Spinal cord (tissue), 9 donors: ENCODE measurements at regions not wholly inside any gene's neighbourhood (a gene's known extent, or its start where the extent isn't known, plus 50 kb on each side); places are given as distances from the start of the nearest gene placed in this dataset.
A peak's percentile ranks its signal among the peaks of the same experiment; 100 is the strongest.

Experiments
- DNase-seq, 6 donors: peaks; one replicate each; pipeline versions ENCODE4 v3.0.0 to v3.0.0-alpha.2; 2013 to 2015; ENCODE audit warnings: low spot score in 6 of 6, low read depth in 4 of 6
- H3K27ac ChIP-seq: one replicate; pipeline ENCODE4 v1.5.1; 2013; ENCODE audit warnings: low read depth, low read length, control low read depth
- H3K27me3 ChIP-seq: one replicate; pipeline ENCODE4 v1.6.1; 2013; ENCODE audit warnings: low read length; ENCODE audit not compliant: control insufficient read depth, insufficient read depth
- H3K36me3 ChIP-seq: one replicate; pipeline ENCODE4 v1.6.1; 2013; ENCODE audit warnings: low read length; ENCODE audit not compliant: control insufficient read depth, insufficient read depth
- H3K4me1 ChIP-seq: one replicate; pipeline ENCODE4 v1.6.1; 2013; ENCODE audit warnings: low read length; ENCODE audit not compliant: control insufficient read depth, insufficient read depth
- H3K4me3 ChIP-seq: one replicate; pipeline ENCODE4 v1.5.1; 2013; ENCODE audit warnings: low read depth, low read length, control low read depth
- H3K9me3 ChIP-seq: one replicate; pipeline ENCODE4 v1.6.1; 2013; ENCODE audit warnings: low read length; ENCODE audit not compliant: control insufficient read depth, insufficient read depth
- WGBS: methylation state at CpG from one replicate; pipeline ENCODE4 v1.1.5; 2013; ENCODE audit warnings: missing lambda C conversion rate; ENCODE audit not compliant: insufficient coverage; 5-methylcytosine and 5-hydroxymethylcytosine counted together
- donor health status: healthy.

DNA sequence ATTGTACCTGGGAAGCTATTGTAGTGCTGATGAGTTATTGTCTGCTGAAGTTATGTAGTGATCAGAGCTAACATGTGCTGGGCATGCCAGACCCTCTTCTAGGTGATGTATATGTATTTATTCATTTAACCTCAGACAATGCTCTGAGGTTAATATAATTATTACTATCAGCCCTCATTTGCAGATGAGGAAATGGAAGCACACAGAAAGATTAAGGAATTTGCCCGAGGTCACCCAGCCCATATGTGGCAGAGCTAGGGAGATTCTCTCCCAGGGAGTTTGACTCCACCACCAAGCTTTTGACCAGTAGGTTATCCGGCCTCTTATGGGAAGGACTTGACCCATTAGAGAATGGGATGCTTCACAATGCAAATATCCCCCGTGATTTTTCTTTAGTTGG is 114.2 kb upstream of the NAV2 start:
- no peaks in the 10 kb centered on the region for H3K36me3 ChIP-seq
- H3K27ac ChIP-seq: no peak overlapping the region
- 0% methylated on average over 1 of the region's 3 CpGs for WGBS
- no peaks in the 10 kb centered on the region for H3K9me3 ChIP-seq
- peaks cover 15% of the 10 kb centered on the region for H3K4me1 ChIP-seq
- no peak overlapping the region for H3K4me3 ChIP-seq
- DNase-seq: no peak
- no peaks in the 10 kb centered on the region for H3K27me3 ChIP-seq

DNA sequence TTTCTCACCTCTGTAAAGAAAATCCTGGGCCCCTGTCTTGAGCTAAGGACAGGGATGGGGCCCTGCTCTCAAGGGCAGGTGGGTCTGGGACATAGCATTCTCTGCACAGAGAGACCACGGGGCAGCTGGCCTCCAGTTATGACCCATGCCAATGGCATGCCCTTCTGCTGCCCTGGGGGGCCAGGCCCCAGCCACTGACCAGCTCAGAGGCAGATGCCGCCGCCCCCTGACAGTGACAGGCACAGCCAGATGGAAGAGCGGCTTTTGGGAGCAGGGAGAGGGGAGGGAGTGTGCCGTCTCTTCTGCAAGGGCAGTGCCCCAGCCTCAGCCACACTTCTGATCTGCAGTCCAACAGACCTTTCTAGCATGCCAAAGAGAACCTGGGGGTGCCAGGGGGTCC is 114.8 kb upstream of the NAV2 start:
- Histone ChIP-seq H3K4me3 (no peak overlapping the region), H3K27me3 (no peaks in the 10 kb centered on the region), H3K9me3 (no peaks in the 10 kb centered on the region), H3K4me1 (peaks cover 15% of the 10 kb centered on the region), H3K36me3 (no peaks in the 10 kb centered on the region), H3K27ac (no peak overlapping the region)
- no peak for DNase-seq
- 83% methylated on average over 2 of the region's 5 CpGs for WGBS

DNA sequence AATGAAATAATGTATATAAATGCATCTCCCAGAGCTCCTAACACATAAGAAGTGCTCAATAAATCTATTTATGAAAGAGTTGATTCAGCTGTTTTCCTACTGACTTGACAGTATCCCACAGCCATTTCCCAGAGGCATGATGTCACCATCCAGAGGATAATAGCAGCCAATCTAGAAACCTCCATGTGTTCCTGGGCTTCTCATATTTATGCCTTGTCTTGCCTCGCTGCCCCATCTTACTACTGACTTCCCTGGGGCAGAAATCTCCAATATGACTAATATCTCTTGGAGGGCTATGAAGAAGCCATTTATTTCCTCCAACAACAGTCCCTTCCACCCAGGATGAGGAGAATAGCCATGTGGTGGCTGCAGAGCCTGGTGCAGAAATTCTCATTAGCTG is 115.4 kb upstream of the NAV2 start:
- no peaks in the 10 kb centered on the region for H3K27me3 ChIP-seq
- H3K36me3 ChIP-seq: no peaks in the 10 kb centered on the region
- H3K9me3 ChIP-seq: no peaks in the 10 kb centered on the region
- peaks cover 15% of the 10 kb centered on the region for H3K4me1 ChIP-seq
- H3K27ac ChIP-seq: no peak overlapping the region
- no CpG with 5 or more reads among the region's 1 CpG for WGBS
- no peak overlapping the region for H3K4me3 ChIP-seq
- DNase-seq: peak in 1 of 6 donors; percentile 79

GRCh38 chr11:19595840-19596751 is 116.5 kb upstream of the NAV2 start:
- Histone ChIP-seq H3K4me3 (no peak overlapping the region), H3K4me1 (peaks cover 15% of the 10 kb centered on the region), H3K27ac (no peak overlapping the region), H3K36me3 (no peaks in the 10 kb centered on the region), H3K9me3 (no peaks in the 10 kb centered on the region), H3K27me3 (no peaks in the 10 kb centered on the region)
- 31% methylated on average over 6 of the region's 12 CpGs for WGBS
- peak in 1 of 6 donors; percentile 45 for DNase-seq

DNA sequence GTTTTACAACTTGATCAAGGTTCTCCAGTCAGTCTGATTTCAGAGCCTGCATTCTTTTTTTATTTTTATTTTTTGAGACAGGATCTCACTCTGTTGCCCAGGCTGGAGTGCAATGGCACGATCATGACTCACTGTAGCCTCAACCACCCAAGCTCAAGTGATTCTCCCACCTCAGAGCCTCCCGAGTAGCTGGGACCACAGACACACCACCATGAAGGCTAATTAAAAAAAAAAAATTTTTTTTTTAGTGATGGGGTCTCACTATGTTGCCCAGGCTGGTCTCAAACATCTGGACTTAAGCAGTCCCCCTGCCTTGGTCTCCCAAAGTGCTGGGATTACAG is 117.2 kb upstream of the NAV2 start:
- no peaks in the 10 kb centered on the region for H3K36me3 ChIP-seq
- no peak overlapping the region for H3K27ac ChIP-seq
- no peak overlapping the region for H3K4me3 ChIP-seq
- H3K9me3 ChIP-seq: no peaks in the 10 kb centered on the region
- no peaks in the 10 kb centered on the region for H3K27me3 ChIP-seq
- DNase-seq: no peak
- no CpG with 5 or more reads among the region's 2 CpGs for WGBS
- peaks cover 15% of the 10 kb centered on the region for H3K4me1 ChIP-seq

DNA sequence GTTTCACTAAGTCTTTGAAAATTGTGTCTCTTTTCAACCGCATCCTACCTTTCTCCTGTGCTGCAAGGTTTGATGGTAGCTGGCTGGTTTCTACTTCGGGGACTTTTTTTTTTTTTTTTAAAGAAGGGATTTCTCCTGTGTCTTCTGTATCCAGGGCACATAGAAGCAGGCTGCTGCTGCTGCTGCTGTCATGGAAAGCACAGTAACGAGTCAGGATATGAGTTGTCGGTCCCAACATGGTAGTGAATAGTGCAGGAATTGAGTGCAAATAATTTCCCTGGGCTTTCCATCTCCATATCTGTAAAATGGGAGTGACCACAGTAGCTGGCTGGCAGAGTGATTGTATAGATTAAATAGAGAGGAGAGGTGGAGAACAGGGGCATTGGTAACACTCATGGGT is 118.3 kb upstream of the NAV2 start:
- H3K4me1 ChIP-seq: peaks cover 15% of the 10 kb centered on the region
- no peaks in the 10 kb centered on the region for H3K27me3 ChIP-seq
- DNase-seq: no peak
- H3K36me3 ChIP-seq: no peaks in the 10 kb centered on the region
- WGBS: 78% methylated on average over 3 of the region's 4 CpGs
- no peak overlapping the region for H3K27ac ChIP-seq
- no peak overlapping the region for H3K4me3 ChIP-seq
- H3K9me3 ChIP-seq: no peaks in the 10 kb centered on the region

- H3K27me3 ChIP-seq: no peaks in the 10 kb centered on the region
- H3K4me3 ChIP-seq: no peak overlapping the region
- H3K4me1 ChIP-seq: peaks cover 12% of the 10 kb centered on the region
- H3K9me3 ChIP-seq: no peaks in the 10 kb centered on the region
- H3K27ac ChIP-seq: no peak overlapping the region
- DNase-seq: no peak
- no CpG with 5 or more reads among the region's 2 CpGs for WGBS
- no peaks in the 10 kb centered on the region for H3K36me3 ChIP-seq
Measured at GRCh38 chr11:19592842-19593241, 119.8 kb upstream of the NAV2 start.

DNA sequence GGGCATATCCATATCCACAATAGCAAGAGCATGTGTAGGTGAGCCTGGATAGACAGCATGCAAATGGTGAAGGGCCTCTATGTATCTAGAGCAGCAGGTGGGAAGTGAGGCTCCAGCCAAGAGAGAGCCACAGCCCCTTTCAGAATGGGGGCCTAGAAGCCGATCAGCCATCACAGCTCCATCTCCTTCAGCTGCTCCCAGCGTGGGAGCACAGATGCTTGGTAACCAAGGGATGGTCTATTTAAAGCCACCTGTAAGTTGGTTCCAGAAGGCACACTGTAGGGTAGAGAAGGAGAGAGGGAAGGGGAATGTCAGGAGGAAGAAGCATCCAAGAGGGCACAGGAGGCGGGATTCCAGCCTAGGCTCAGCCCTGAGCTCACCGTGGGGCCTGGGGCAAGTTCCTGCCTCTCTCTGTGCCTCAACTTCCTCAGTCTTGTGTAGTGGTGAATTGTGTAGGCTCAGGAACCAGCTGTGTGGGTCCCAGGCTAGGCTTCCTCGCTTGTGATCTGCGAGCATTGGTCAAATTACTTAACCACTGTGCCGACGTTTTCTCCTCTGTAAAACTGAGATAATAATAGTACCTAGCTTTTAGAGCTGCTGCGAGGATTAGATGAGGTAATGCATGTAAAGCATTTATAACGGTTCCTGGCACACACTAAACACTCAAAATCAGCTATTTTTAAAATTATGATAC is 122.9 kb upstream of the NAV2 start:
- Histone ChIP-seq H3K4me1 (no peaks in the 10 kb centered on the region), H3K36me3 (no peaks in the 10 kb centered on the region), H3K27me3 (no peaks in the 10 kb centered on the region), H3K27ac (no peak overlapping the region), H3K9me3 (no peaks in the 10 kb centered on the region), H3K4me3 (no peak overlapping the region)
- WGBS: 93% methylated on average over 2 of the region's 10 CpGs
- DNase-seq: no peak

DNA sequence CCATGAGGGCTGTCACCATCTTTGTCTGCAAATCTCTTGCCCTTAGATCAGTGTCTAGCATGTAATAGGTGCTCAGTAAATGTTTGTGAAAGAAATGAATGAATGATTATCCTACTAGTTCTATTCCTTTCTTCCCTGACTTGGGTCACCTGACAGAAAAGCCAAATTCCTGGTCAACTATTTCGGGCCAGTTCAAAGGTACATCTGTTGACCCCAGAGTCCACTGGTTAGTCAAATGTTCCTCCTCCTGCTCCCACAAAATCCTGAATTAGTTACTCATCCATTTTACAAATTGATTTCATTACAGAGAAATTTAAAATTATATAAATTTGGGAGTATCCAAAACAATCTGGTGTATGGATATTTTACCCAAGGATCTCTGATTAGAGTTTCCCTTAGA is 124.7 kb upstream of the NAV2 start:
- DNase-seq: no peak
- Histone ChIP-seq H3K27ac (no peak overlapping the region), H3K36me3 (no peaks in the 10 kb centered on the region), H3K27me3 (no peaks in the 10 kb centered on the region), H3K4me1 (no peaks in the 10 kb centered on the region), H3K9me3 (no peaks in the 10 kb centered on the region), H3K4me3 (no peak overlapping the region)
- 100% methylated on average over 1 of the region's 1 CpG for WGBS

DNA sequence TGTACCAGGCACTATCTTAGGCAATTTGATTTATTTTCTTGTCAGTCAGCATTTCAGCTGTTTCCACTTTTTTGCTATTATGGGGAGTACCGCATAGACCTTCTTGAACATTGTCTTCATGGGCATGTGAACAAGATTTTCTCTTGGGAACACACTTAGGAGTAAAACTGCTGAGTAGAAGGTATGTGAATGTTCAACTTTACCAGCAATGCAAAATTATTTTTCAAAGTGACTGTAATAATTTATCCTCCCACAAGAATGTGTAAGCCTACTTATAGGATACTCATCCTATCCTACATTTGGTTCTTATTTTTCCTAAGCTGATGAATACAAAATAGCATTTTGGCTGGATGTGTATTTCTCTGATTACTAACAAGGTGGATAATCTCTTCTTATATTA is 132.0 kb upstream of the NAV2 start:
- H3K4me3 ChIP-seq: no peak overlapping the region

More for the DNA sequence above, 132.0 kb upstream of the NAV2 start:
- Histone ChIP-seq H3K27ac (no peak overlapping the region), H3K36me3 (no peaks in the 10 kb centered on the region), H3K9me3 (no peaks in the 10 kb centered on the region), H3K27me3 (no peaks in the 10 kb centered on the region), H3K4me1 (peaks cover 16% of the 10 kb centered on the region)
- no CpG with 5 or more reads among the region's 1 CpG for WGBS
- no peak for DNase-seq
